GM18951 (cell line): ENCODE measurements at regions not wholly inside any gene's neighbourhood (a gene's known extent, or its start where the extent isn't known, plus 50 kb on each side); places are given as distances from the start of the nearest gene placed in this dataset.

Experiments used
- POLR2A ChIP-seq: IDR thresholded peaks from 4 replicates; pipeline ENCODE4 v1.6.1; 2011; ENCODE audit warnings: mild to moderate bottlenecking; ENCODE audit not compliant: insufficient read length, insufficient read depth; ENCODE audit errors: extremely low read depth
- in situ Hi-C: fragments of 300-500 bp; cut with MboI; formaldehyde crosslinking; loops from one replicate; pipeline ENCODE4 v1.12.0; 2022; ENCODE audit warnings: low sequenced_read_pairs, mixed read lengths, inconsistent platforms; ENCODE audit not compliant: unreplicated experiment

DNA sequence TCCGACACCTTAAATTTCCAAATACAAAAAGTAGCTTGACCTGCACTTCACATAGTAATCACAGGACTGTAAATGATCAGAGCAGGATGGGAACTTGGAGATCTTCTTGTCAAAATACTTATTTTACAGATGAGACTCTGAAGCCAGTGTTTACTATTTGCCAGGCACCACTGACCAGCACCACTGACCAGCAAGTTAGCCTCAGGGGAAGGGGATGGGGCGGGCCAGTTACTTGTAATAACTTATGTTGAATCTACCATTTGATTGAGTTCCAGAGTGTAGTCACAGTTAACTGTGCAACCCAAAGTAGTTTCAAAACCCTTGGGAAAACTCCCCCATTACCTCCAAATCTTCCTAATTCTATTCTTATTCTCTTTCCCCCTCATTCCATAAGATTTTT lies 278.4 kb downstream of the PCNX1 start:
- in situ Hi-C loops: no loop called here
- TF ChIP-seq POLR2A: no peak

DNA sequence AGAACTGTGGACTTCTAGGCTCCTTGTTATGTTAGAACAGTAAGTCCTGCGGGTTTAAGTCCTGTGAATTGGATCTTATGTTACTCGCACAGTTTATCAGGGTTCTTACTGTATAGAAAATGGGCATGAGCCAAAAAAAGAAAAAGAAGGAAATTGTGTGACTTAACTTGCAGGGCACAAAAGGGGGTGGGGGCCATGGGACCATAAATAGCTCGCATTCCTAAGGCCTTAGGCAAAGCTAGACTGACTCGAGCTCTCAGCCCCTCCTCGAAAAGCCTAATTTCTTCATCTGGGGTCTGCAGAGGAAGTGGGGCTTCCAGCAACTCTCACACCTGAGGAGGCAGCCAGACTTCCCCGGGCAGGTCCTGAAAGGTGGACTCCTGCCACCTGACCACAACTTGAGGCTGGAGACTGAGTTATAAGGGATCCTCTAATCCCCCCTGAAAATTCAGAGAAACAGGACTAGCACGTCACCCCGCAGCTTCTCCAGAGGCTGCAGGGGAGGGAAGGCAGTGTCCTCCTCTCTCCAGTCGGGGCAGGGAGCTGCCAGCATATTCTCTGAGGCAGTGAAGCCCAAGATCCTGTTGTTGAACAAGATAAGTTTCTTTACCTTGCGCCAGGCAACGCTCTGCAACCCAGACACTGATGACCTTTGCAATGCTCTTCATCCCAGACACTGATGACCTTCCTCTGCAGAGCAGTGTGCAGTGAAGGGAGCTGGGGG lies 280.5 kb downstream of the PCNX1 start:
- TF ChIP-seq POLR2A: no peak

DNA sequence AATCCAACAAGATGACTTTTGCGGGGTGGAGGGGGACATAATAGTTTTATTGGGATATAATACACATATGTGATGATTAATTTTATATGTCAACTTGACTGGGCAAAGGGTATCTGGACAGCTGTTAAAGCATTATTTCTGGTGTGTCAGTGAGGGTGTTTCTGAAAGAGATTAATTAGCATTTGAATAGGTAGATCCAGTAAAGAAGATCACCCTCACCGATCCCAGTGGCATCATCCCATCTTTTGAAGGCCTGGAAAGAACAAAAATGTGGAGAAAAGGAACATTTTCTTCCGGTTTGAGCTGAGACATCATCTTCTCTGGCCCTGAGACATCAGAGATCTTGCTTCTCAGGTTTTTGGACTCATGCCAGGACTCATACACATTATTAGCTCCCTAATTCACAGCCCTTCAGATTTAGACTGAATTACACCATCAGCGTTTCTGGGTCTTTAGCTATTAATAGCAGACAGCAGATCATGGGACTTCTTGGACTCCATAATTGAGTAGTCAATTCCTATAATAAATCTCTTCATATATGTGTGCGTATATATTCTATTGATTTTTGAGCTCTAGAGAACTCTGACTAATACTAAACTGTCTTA lies 283.6 kb downstream of the PCNX1 start:
- TF ChIP-seq POLR2A: no peak
- in situ Hi-C loops: no loop called here

More for the DNA sequence above, 280.5 kb downstream of the PCNX1 start:
- in situ Hi-C loops: no loop called here

DNA sequence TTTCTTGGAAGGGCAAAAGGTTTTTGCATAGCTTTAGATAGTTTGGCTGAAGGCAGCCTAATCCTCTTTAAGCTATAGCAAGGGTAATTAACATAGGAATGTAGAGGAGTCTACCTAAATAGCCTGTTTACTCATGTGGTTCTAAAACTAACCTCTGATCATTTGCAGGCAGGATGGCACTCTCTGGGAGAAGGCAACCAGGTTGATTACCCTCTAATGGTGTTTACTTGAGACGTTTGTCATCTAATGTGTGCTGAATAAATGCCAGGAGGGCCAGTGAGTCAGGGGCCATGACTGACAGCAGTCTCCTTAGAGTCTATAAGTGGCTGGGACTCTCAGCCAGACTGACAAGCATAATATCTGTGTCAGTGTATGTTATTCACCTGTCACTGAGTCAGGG lies 286.4 kb downstream of the PCNX1 start:
- TF ChIP-seq POLR2A: no peak
- in situ Hi-C loops: no loop called here

DNA sequence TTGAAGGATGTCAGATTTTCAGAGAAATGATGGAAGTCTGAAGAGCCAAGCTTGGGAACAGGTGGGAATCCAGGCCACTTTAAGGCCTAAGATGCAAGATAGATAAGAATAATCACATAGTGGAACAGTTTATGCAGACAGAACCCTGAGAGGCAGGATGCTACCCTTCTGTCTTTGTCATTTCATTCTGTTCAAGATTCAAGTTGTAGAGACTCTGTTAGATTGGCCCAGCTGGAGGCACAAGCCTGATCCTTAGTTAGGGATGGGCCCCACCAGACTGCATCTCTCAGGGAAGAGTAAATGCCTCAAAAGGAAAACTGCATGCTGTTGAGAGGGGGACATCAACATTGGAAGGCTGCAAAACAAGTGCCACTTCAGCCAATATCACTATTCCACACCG lies 287.0 kb downstream of the PCNX1 start:
- in situ Hi-C loops: no loop called here
- no peak for TF ChIP-seq POLR2A

DNA sequence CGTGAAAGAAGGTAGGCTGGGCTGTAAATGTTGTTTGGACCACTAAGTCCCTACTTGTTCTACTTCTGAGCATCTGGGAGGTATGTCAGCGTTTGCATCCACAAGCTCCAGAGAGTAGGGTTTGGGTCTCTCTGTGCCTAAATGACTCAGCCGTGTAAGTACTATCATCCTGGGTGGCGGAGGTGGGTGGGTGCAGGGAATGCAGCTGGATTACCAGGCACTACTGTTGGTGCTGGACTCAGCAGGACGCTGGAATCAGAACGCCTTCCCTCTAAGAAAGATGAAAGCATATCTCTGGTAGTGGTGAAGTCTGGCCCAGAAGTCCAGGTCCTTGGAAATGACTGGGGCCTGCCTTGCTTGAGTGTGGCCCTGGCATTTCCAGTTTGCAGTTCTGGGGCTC lies 289.7 kb downstream of the PCNX1 start:
- in situ Hi-C loops: no loop called here
- no peak for TF ChIP-seq POLR2A

DNA sequence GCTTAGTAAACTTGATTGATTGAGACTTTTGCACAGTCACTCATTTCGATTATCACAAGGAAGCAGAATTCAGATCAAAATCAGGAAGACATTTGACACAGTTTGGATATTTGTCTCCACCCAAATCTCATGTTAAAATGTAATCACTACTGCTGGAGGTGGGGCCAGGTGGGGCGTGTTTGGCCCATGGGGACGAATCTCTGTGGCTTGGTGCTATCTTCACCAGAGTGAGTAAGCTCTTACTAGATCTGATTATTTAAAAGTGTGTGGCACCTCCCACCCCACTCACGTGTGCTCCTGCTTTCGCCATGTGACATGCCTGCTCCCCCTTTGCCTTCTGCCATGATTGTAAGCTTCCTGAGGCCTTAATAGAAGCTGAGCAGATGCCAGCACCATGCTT lies 291.4 kb downstream of the PCNX1 start:
- TF ChIP-seq POLR2A: no peak
- in situ Hi-C loops: no loop called here

DNA sequence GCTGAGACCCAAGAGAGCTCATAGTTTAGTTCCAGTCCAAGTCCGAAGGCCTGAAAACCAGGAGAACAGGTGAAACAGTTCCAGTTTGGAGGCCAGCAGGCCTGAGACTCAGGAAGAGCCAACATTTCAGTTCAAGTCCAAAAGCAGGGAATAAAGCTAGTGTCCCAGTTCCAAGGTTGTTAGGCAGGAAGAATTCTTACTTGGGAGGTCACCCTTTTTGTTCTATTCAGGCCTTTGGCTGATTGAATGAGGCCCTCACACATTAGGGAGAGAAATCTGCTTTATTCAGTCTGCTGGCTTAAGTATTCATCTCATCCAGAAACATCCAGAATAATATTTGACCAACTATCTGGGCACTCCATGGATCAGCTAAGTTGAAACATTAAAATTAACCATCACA lies 294.6 kb downstream of the PCNX1 start:
- in situ Hi-C loops: no loop called here
- no peak for TF ChIP-seq POLR2A

DNA sequence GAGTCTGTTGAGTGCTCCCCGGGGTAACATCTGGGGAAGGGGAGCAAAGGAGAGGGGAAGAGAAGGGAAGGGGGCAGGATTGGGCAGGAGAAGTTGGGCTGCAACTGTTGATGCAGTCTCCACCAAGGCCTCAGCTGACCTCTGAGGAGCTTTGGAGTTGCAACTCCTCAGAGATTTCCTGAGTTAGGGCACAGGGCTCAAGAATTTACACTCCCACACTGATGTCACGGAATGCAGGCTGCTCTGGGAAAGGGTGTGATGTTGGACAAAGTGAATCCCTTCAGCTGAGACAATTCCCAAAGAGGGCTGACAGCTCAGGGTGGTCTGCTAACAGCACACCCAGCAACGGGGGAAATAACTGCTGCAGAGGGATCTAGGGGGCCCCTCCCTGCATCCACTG lies 295.6 kb downstream of the PCNX1 start:
- in situ Hi-C loops: no loop called here
- no peak for TF ChIP-seq POLR2A

DNA sequence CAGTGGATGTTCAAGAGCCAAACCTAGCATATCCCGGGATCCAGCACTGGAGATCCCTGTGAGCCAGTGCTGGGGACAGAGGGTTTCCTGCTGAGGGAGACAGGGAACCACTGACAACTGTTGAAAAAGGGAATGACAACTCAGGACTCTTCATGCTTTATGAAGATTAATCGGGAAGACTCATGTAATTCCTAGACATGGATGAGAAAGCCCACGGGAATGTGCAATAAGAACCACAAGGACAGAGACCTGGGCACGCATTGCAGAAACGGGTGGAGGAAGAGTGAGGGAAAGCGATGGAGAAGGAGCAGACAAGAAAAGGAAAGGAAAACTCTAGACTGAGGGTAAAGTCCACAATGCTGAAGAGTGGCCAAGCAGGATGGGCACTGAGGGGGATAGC lies 296.0 kb downstream of the PCNX1 start:
- in situ Hi-C loops: no loop called here
- TF ChIP-seq POLR2A: no peak

DNA sequence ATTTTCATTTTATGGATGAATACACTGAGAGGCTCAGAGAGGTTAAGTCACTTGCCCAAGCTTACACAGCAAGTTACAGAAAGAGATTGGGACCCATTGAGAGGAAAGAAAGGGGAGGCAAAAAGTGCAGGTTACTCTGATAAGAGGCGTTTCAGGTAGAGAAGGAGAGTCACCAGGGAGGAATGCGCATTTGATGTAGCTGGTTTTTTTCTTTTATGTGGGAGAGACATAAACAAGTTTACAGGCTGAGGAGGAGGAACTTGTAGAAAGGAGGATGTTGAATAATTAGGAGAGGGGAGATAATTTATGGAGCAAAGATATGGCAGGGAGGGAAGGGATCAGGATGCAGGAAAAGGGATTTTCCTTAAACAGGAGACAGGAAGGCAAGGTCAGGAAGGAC lies 297.0 kb downstream of the PCNX1 start:
- in situ Hi-C loops: no loop called here
- TF ChIP-seq POLR2A: no peak

DNA sequence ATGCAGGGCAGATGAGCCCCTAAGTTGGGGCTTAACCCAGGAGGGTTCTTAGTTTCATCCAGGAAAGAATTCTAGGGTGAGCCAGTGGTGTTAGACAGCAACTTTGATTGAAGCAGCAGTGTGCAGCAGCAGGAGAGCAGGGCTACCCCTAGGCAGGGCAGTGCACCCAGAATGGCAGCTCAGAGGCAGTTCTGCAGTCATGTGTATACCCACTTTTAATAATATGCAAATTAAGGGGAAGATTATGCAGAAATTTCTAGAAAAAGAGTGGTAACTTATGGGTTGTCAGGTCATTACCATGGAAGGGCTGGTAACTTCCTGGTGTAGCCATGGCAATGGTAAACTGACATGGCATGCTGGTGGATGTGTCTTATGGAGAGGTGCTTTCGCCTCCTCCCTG lies 297.5 kb downstream of the PCNX1 start:
- TF ChIP-seq POLR2A: no peak
- in situ Hi-C loops: no loop called here

DNA sequence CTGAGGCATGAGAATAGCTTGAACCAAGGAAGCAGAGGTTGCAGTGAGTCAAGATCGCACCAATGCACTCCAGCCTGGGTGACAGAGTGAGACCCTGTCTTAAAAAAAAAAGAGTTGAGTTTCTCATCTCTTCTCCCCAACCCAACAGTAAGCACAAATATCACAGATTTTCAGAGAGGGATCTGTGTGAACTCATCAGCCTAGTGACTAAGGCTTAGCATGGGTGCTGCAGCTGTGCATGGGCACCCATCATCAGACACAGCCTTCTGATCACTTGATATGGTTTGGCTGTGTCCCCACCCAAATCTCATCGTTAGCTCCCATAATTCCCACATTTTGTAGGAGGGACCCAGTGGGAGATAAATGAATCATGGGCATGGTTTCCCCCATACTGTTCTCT lies 298.9 kb downstream of the PCNX1 start:
- no peak for TF ChIP-seq POLR2A
- in situ Hi-C loops: no loop called here

DNA sequence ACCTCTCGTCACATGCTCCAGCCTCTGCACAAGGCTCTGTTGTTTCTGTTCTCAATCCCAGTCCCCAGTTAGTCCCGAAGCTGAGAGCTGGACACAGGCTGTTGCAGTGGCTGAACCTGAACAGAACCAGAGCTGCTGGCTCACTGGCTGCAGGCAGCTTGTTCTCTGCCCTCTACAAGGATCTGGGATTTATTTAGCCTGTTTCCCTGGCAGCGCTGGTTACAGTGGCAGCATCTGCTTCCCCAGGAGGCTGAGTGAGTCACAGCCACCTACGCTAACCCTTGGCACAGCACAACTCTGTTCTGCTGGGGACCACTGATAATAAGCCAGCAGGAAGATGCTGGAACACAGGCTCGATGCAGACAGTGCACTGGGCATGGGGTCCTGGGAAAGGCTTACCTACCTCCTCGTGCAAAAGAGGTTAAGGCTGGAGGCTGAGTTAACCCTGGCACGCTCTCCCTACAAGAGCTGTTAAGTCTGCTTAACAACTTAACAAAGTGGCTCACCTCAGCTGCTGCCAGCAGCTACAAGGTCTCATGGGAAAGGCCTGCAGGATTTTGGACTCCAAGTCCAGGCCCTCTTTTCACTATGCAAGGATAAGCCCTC lies 299.6 kb downstream of the PCNX1 start:
- TF ChIP-seq POLR2A: no peak
- in situ Hi-C loops: no loop called here
